GM12892 (cell line): ENCODE measurements at regions not wholly inside any gene's neighbourhood (a gene's known extent, or its start where the extent isn't known, plus 50 kb on each side); places are given as distances from the start of the nearest gene placed in this dataset.

Source experiments
- POLR2A ChIP-seq: IDR thresholded peaks from 2 replicates; pipeline ENCODE4 v1.6.1; 2011; ENCODE audit warnings: low read depth, low read length, control low read depth
- TAF1 ChIP-seq: IDR thresholded peaks from 2 replicates; pipeline ENCODE4 v1.6.1; 2011; ENCODE audit warnings: low read depth, mild to moderate bottlenecking, control low read depth, low read length, borderline replicate concordance

DNA sequence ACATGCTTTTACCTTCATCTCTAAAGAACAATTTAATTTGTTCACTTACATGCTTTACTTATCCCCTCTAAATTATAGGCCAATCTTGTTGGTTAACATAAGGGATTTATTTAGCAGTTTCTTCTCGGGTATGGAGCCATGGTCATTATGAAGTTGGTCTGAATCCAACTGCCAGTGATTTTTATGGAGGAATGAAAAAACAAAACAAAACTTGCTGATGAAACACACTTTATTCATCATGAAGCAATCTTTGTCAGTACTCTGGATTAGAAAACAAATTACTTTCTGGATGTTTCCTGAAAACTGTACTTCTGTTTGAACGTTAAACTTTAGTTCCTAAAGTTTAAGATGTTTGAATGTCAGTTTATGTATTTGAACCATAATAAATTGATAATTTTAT lies 715.8 kb downstream of the KLHL13 start:
- TF ChIP-seq POLR2A (no peak), TAF1 (no peak)
